ENCODE measurements at regions not wholly inside any gene's neighbourhood (a gene's known extent, or its start where the extent isn't known, plus 50 kb on each side); places are given as distances from the start of the nearest gene placed in this dataset.

DNA sequence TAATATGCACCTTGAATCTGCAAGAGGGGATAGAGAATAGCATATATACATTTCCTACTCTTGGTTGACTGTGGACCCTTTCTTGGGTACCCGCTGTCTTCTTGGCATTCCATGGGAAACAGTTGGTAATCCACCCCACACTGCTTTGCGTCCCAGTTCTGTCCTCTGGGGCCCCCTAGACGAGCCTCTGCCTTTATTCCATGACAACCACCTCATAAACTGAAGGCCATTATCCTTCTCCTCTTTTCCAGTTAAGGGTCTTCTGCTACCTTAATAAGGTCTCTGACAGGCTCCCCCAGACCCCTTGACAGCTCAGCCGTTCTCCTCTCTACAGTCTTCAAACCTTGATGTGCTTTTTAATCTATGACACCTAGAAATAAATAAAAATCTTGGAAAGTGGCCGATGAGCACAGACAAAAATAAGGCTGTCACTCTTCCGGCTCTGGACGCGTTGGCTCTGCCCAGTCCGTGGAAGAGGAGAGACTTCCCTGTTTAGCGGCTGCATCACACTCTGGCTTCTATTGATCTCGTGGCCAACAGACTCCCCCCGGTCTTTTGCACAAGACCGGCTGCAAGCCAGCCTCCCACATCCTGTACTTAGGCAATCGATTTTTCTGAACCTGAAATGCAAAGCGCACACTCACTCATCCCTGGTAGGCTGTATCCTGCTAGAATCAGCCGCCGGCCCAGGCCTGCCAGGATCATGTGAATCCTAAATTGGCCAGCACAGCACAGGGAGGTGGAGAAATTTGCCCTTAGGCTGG, 251.0 kb upstream of the TLE3 start:
- TF ChIP-seq CTCF (conservative IDR thresholded peaks at IDR 0.05; ENCODE audit: low read depth, low read length) (no peak), EZH2 (IDR thresholded peaks at IDR 0.05; ENCODE audit: borderline replicate concordance, low read depth, low read length, poor library complexity, severe bottlenecking) (no peak)

Measured in A673 (cell line).